ENCODE measurements at regions not wholly inside any gene's neighbourhood (a gene's known extent, or its start where the extent isn't known, plus 50 kb on each side); places are given as distances from the start of the nearest gene placed in this dataset.

GRCh38 chr18:8513249-8513648 lies 96.0 kb upstream of the RAB12 start:
- Histone ChIP-seq H3K27me3 (no peaks in the 10 kb centered on the region), H3K9me3 (no peaks in the 10 kb centered on the region), H4K20me1 (no peaks in the 10 kb centered on the region), H3K4me2 (no peak overlapping the region), H3K4me3 (no peak overlapping the region), H3K9ac (no peak overlapping the region), H3K27ac (no peak overlapping the region), H3K36me3 (no peaks in the 10 kb centered on the region), H3K4me1 (no peaks in the 10 kb centered on the region)
- TF ChIP-seq Cebpa-rat (IDR thresholded peaks at IDR 0.05) = no peak

- Histone ChIP-seq H3K4me3 (no peak overlapping the region), H3K4me2 (no peak overlapping the region), H3K27me3 (no peaks in the 10 kb centered on the region), H3K9me3 (no peaks in the 10 kb centered on the region), H4K20me1 (no peaks in the 10 kb centered on the region), H3K27ac (no peak overlapping the region), H3K9ac (no peak overlapping the region), H3K4me1 (no peaks in the 10 kb centered on the region), H3K36me3 (no peaks in the 10 kb centered on the region)
- TF ChIP-seq Cebpa-rat (IDR thresholded peaks at IDR 0.05) = no peak
Observed at GRCh38 chr18:8514409-8514808, 94.8 kb upstream of the RAB12 start.

- no peaks in the 10 kb centered on the region for H4K20me1 ChIP-seq
- no peaks in the 10 kb centered on the region for H3K4me1 ChIP-seq
- H3K27me3 ChIP-seq = no peaks in the 10 kb centered on the region
- no peaks in the 10 kb centered on the region for H3K36me3 ChIP-seq
- no peak overlapping the region for H3K27ac ChIP-seq
- H3K9me3 ChIP-seq = no peaks in the 10 kb centered on the region
- H3K9ac ChIP-seq = no peak overlapping the region
- no peak overlapping the region for H3K4me2 ChIP-seq
- no peak overlapping the region for H3K4me3 ChIP-seq
- no peak for TF ChIP-seq Cebpa-rat (IDR thresholded peaks at IDR 0.05)
Observed at GRCh38 chr18:8515142-8515865, 93.9 kb upstream of the RAB12 start.

GRCh38 chr18:8516371-8517250 lies 92.6 kb upstream of the RAB12 start:
- TF ChIP-seq Cebpa-rat (IDR thresholded peaks at IDR 0.05) = no peak
- no peak overlapping the region for H3K27ac ChIP-seq
- peaks cover 4% of the 10 kb centered on the region; the same call in 1 of the 2 replicates for H3K9me3 ChIP-seq
- no peaks in the 10 kb centered on the region for H3K4me1 ChIP-seq
- H3K4me3 ChIP-seq = no peak overlapping the region
- no peaks in the 10 kb centered on the region for H3K27me3 ChIP-seq
- H3K4me2 ChIP-seq = no peak overlapping the region
- H3K36me3 ChIP-seq = no peaks in the 10 kb centered on the region
- no peak overlapping the region for H3K9ac ChIP-seq
- H4K20me1 ChIP-seq = no peaks in the 10 kb centered on the region

GRCh38 chr18:8517276-8517675 lies 92.0 kb upstream of the RAB12 start:
- no peaks in the 10 kb centered on the region for H3K36me3 ChIP-seq
- no peak overlapping the region for H3K27ac ChIP-seq
- H3K9ac ChIP-seq = no peak overlapping the region
- H3K9me3 ChIP-seq = peaks cover 4% of the 10 kb centered on the region; the same call in 1 of the 2 replicates
- H3K27me3 ChIP-seq = no peaks in the 10 kb centered on the region
- no peak for TF ChIP-seq Cebpa-rat (IDR thresholded peaks at IDR 0.05)
- no peaks in the 10 kb centered on the region for H4K20me1 ChIP-seq
- H3K4me3 ChIP-seq = no peak overlapping the region
- H3K4me2 ChIP-seq = no peak overlapping the region
- no peaks in the 10 kb centered on the region for H3K4me1 ChIP-seq

- no peaks in the 10 kb centered on the region for H3K36me3 ChIP-seq
- H3K27ac ChIP-seq = no peak overlapping the region
- H3K9me3 ChIP-seq = peaks cover 4% of the 10 kb centered on the region; the same call in 1 of the 2 replicates
- no peaks in the 10 kb centered on the region for H4K20me1 ChIP-seq
- H3K9ac ChIP-seq = no peak overlapping the region
- H3K4me1 ChIP-seq = no peaks in the 10 kb centered on the region
- no peak overlapping the region for H3K4me2 ChIP-seq
- no peak overlapping the region for H3K4me3 ChIP-seq
- H3K27me3 ChIP-seq = no peaks in the 10 kb centered on the region
- TF ChIP-seq Cebpa-rat (IDR thresholded peaks at IDR 0.05) = no peak
Observed at GRCh38 chr18:8519102-8519501, 90.1 kb upstream of the RAB12 start.

GRCh38 chr18:8520266-8520665 lies 89.0 kb upstream of the RAB12 start:
- Histone ChIP-seq H4K20me1 (no peaks in the 10 kb centered on the region), H3K27ac (no peak overlapping the region), H3K9me3 (peaks cover 4% of the 10 kb centered on the region; the same call in 1 of the 2 replicates), H3K4me1 (peaks cover 3% of the 10 kb centered on the region; the same call in 1 of the 2 replicates), H3K27me3 (no peaks in the 10 kb centered on the region), H3K36me3 (no peaks in the 10 kb centered on the region), H3K9ac (no peak overlapping the region), H3K4me2 (no peak overlapping the region), H3K4me3 (no peak overlapping the region)
- TF ChIP-seq Cebpa-rat (IDR thresholded peaks at IDR 0.05) = no peak

GRCh38 chr18:8522756-8523155 lies 86.5 kb upstream of the RAB12 start:
- H3K4me3 ChIP-seq = no peak overlapping the region
- peaks cover 4% of the 10 kb centered on the region; the same call in 1 of the 2 replicates for H3K9me3 ChIP-seq
- no peak for TF ChIP-seq Cebpa-rat (IDR thresholded peaks at IDR 0.05)
- no peak overlapping the region for H3K9ac ChIP-seq
- no peaks in the 10 kb centered on the region for H3K27me3 ChIP-seq
- peaks cover 15% of the 10 kb centered on the region for H3K4me1 ChIP-seq
- no peak overlapping the region for H3K27ac ChIP-seq
- H3K4me2 ChIP-seq = no peak overlapping the region
- no peaks in the 10 kb centered on the region for H3K36me3 ChIP-seq
- no peaks in the 10 kb centered on the region for H4K20me1 ChIP-seq

GRCh38 chr18:8525692-8526091 lies 83.5 kb upstream of the RAB12 start:
- Histone ChIP-seq H3K36me3 (no peaks in the 10 kb centered on the region), H3K4me1 (peaks cover 15% of the 10 kb centered on the region), H3K4me2 (peak overlapping the region; percentile 15), H3K9ac (no peak overlapping the region), H4K20me1 (no peaks in the 10 kb centered on the region), H3K4me3 (no peak overlapping the region), H3K27ac (no peak overlapping the region), H3K27me3 (no peaks in the 10 kb centered on the region), H3K9me3 (peaks cover 25% of the 10 kb centered on the region)
- no peak for TF ChIP-seq Cebpa-rat (IDR thresholded peaks at IDR 0.05)

- no peaks in the 10 kb centered on the region for H3K36me3 ChIP-seq
- no peaks in the 10 kb centered on the region for H3K27me3 ChIP-seq
Observed at GRCh38 chr18:8526332-8526731, 82.9 kb upstream of the RAB12 start.

More at GRCh38 chr18:8526332-8526731, 82.9 kb upstream of the RAB12 start:
- Histone ChIP-seq H4K20me1 (no peaks in the 10 kb centered on the region), H3K9me3 (peaks cover 28% of the 10 kb centered on the region), H3K9ac (no peak overlapping the region), H3K27ac (no peak overlapping the region), H3K4me1 (peaks cover 15% of the 10 kb centered on the region), H3K4me2 (peak overlapping the region; percentile 15; the same call in 1 of the 2 replicates), H3K4me3 (no peak overlapping the region)
- TF ChIP-seq Cebpa-rat (IDR thresholded peaks at IDR 0.05) = no peak
